Endothelial cell of umbilical vein (primary cell): ENCODE measurements at regions not wholly inside any gene's neighbourhood (a gene's known extent, or its start where the extent isn't known, plus 50 kb on each side); places are given as distances from the start of the nearest gene placed in this dataset.

Experiments used
- BruUV-seq: library from RNA; stranded (reverse); fragments of 400-500 nt; replicated peaks from 2 replicates; lab custom pipeline; 2021; lab: Mats Ljungman, UMichigan
- CTCF ChIA-PET: fragments of 300-600, 350-600 bp; sonication (Branson Sonifier 250); formaldehyde crosslinking; loops from one replicate; lab custom pipeline; 2021; ENCODE audit warnings: antibody characterized with exemption, inconsistent platforms; lab: Charles Lee
- POLR2A ChIA-PET: fragments of 300-600, 350-600 bp; sonication (Branson Sonifier 250); formaldehyde crosslinking; loops from one replicate; lab custom pipeline; 2021; ENCODE audit warnings: antibody characterized with exemption, inconsistent platforms; lab: Charles Lee
- DNase-seq: peaks from one replicate; pipeline ENCODE4 v3.0.0-alpha.2; 2011; ENCODE audit warnings: low read depth, low spot score
- FAIRE-seq: peaks from 2 replicates; lab custom pipeline; 2011; peaks lifted over from hg19 to GRCh38; lab: Jason Lieb, UNC
- H2AFZ ChIP-seq: 2 replicates; pipeline ENCODE4 v1.6.0; 2012; ENCODE audit warnings: low read depth, low read length, control low read depth, inconsistent platforms
- H3K27ac ChIP-seq: 2 replicates; pipeline ENCODE4 v1.5.1; 2011; ENCODE audit warnings: low read depth, mild to moderate bottlenecking, control low read depth, low read length, moderate library complexity; ENCODE audit not compliant: insufficient read depth
- H3K27me3 ChIP-seq, 2 experiments: 2 replicates each; pipeline versions ENCODE4 v1.6.0 to v1.6.1; 2011; ENCODE audit warnings: low read length in 2 of 2, mixed read lengths in 1 of 2; ENCODE audit not compliant: control insufficient read depth in 2 of 2, insufficient read depth in 2 of 2
- H3K36me3 ChIP-seq, 2 experiments: 2 replicates in 1 of 2; 3 replicates in 1 of 2; pipeline ENCODE4 v1.5.1; 2011; ENCODE audit warnings: low read length in 2 of 2, mild to moderate bottlenecking in 1 of 2, moderate library complexity in 1 of 2; ENCODE audit not compliant: control insufficient read depth in 2 of 2, insufficient read depth in 2 of 2; ENCODE audit errors: extremely low read depth in 1 of 2
- H3K4me1 ChIP-seq: 3 replicates; pipeline ENCODE4 v1.5.1; 2011; ENCODE audit warnings: mild to moderate bottlenecking, low read length; ENCODE audit not compliant: control insufficient read depth, insufficient read depth; ENCODE audit errors: extremely low read depth
- H3K4me2 ChIP-seq: 2 replicates; pipeline ENCODE4 v1.6.1; 2011; ENCODE audit warnings: low read length, control low read depth, mixed read lengths; ENCODE audit not compliant: insufficient read depth
- H3K4me3 ChIP-seq, 3 experiments: fragments of 200-600 bp in 1 of 3; sonication (generic), shearing (Covaris generic) in 1 of 3; replicated peaks in 1 of 3; 2 replicates each; pipeline ENCODE4 v1.5.1; 2011 to 2016; ENCODE audit warnings: control low read depth in 3 of 3, low read length in 3 of 3, mild to moderate bottlenecking in 2 of 3, inconsistent platforms in 1 of 3, low read depth in 1 of 3, moderate library complexity in 1 of 3; ENCODE audit not compliant: insufficient read depth in 1 of 3
- H3K79me2 ChIP-seq: 2 replicates; pipeline ENCODE4 v1.6.0; 2012; ENCODE audit warnings: low read length, inconsistent platforms; ENCODE audit not compliant: control insufficient read depth, insufficient read depth
- H3K9ac ChIP-seq: replicated peaks from 2 replicates; pipeline ENCODE3; 2011; ENCODE audit warnings: low read length, control low read depth; ENCODE audit not compliant: insufficient read depth; ENCODE audit errors: extremely low read depth
- H3K9me1 ChIP-seq: replicated peaks from 3 replicates; pipeline ENCODE4 v1.6.0; 2011; ENCODE audit warnings: mild to moderate bottlenecking, low read length; ENCODE audit not compliant: control insufficient read depth, insufficient read depth; ENCODE audit errors: extremely low read depth
- H3K9me3 ChIP-seq: replicated peaks from 2 replicates; pipeline ENCODE4 v1.5.1; 2012; ENCODE audit warnings: low read length, inconsistent platforms; ENCODE audit not compliant: control insufficient read depth, insufficient read depth
- H4K20me1 ChIP-seq: replicated peaks from 2 replicates; pipeline ENCODE3; 2011; ENCODE audit warnings: mild to moderate bottlenecking, low read length; ENCODE audit not compliant: control insufficient read depth, insufficient read depth; ENCODE audit errors: extremely low read depth
- CTCF ChIP-seq, 2 donors: IDR thresholded peaks; 1 replicate in 1 of 2; 2 replicates in 1 of 2; pipeline ENCODE4 v1.5.1; 2011; ENCODE audit warnings: low read length in 2 of 2, mild to moderate bottlenecking in 2 of 2, moderate library complexity in 2 of 2, control low read depth in 1 of 2, inconsistent platforms in 1 of 2, low read depth in 1 of 2; ENCODE audit not compliant: insufficient read depth in 1 of 2; ENCODE audit errors: extremely low read depth in 1 of 2
- EZH2 ChIP-seq: IDR thresholded peaks from 2 replicates; pipeline ENCODE4 v1.6.1; 2012; ENCODE audit warnings: borderline replicate concordance, low read depth, mild to moderate bottlenecking, moderate library complexity, low read length, inconsistent platforms; ENCODE audit not compliant: severe bottlenecking
- FOS ChIP-seq: IDR thresholded peaks from 2 replicates; pipeline ENCODE4 v1.6.1; 2011; ENCODE audit warnings: mild to moderate bottlenecking, low read length, moderate library complexity, borderline replicate concordance; ENCODE audit not compliant: insufficient read depth
- GATA2 ChIP-seq: IDR thresholded peaks from 2 replicates; pipeline ENCODE4 v1.7.0; 2011; ENCODE audit warnings: low read depth, mild to moderate bottlenecking, moderate library complexity, mixed read lengths, low read length; ENCODE audit not compliant: insufficient read length, insufficient read depth
- JUN ChIP-seq: IDR thresholded peaks from 2 replicates; pipeline ENCODE4 v1.6.1; 2011; ENCODE audit warnings: borderline replicate concordance, low read depth; ENCODE audit not compliant: insufficient read length, insufficient read depth
- MAX ChIP-seq: IDR thresholded peaks from 2 replicates; pipeline ENCODE4 v1.6.1; 2011; ENCODE audit not compliant: insufficient read depth, insufficient read length
- MYC ChIP-seq: IDR thresholded peaks from one replicate; pipeline ENCODE4 v1.6.1; 2011; ENCODE audit warnings: mild to moderate bottlenecking, low read depth, low read length
- POLR2A ChIP-seq: IDR thresholded peaks from 2 replicates; pipeline ENCODE4 v1.6.1; 2012; ENCODE audit warnings: low read depth, mild to moderate bottlenecking, control low read depth, low read length
- POLR2AphosphoS5 ChIP-seq: IDR thresholded peaks from 2 replicates; pipeline ENCODE4 v1.6.1; 2012; ENCODE audit warnings: low read depth, mild to moderate bottlenecking, control low read depth, low read length, moderate library complexity; ENCODE audit not compliant: insufficient read depth
- dilution Hi-C: fragments of 300-500 bp; cut with MboI; formaldehyde crosslinking; loops from one replicate; pipeline ENCODE4 v1.15.0; 2019; ENCODE audit warnings: low sequenced_read_pairs; ENCODE audit not compliant: extremely low pct_ligation_motif_present
- intact Hi-C: fragments of 100-400 bp; cut with micrococcal nuclease; formaldehyde crosslinking; loops from one replicate; pipeline ENCODE4 v1.10.0; 2022

GRCh38 chr12:124476011-124476400 is 91.4 kb downstream of the NCOR2 start:
- H3K9me1 ChIP-seq, result no peaks in the 10 kb centered on the region
- no peaks in the 10 kb centered on the region for H3K9me3 ChIP-seq
- dilution Hi-C loops, result no loop called here
- H3K27me3 ChIP-seq, result no peaks in the 10 kb centered on the region
- no TSS peak for BruUV-seq
- H3K9ac ChIP-seq, result no peak overlapping the region
- H3K36me3 ChIP-seq, result peaks cover 3 to 21% of the 10 kb centered on the region in 2 experiments
- ChIA-PET POLR2A (no interaction called here), CTCF (interaction anchor here (1.9 kb wide), 1 partner anchor 10 kb away, joined by 4 read pairs; no protein-coding TSS in a partner anchor)
- H3K4me1 ChIP-seq, result no peaks in the 10 kb centered on the region
- H4K20me1 ChIP-seq, result no peaks in the 10 kb centered on the region
- H3K79me2 ChIP-seq, result no peaks in the 10 kb centered on the region
- H2AFZ ChIP-seq, result no peak overlapping the region
- FAIRE-seq, result no peak
- DNase-seq, result no peak
- no peak overlapping the region for H3K4me3 ChIP-seq
- H3K4me2 ChIP-seq, result no peak overlapping the region
- H3K27ac ChIP-seq, result no peak overlapping the region
- TF ChIP-seq MAX (no peak), EZH2 (no peak), MYC (no peak), POLR2AphosphoS5 (no peak), GATA2 (no peak), JUN (no peak), FOS (no peak), POLR2A (no peak), CTCF (IDR thresholded peaks at IDR 0.05; ENCODE audit: extremely low read depth in 1 of 2, insufficient read depth in 1 of 2, low read depth in 1 of 2, low read length in 2 of 2) (no peak)
- intact Hi-C loops, result no loop called here
